Fibroblast of the aortic adventitia (primary cell): ENCODE measurements at regions not wholly inside any gene's neighbourhood (a gene's known extent, or its start where the extent isn't known, plus 50 kb on each side); places are given as distances from the start of the nearest gene placed in this dataset.
A peak's percentile ranks its signal among the peaks of the same experiment; 100 is the strongest.

Experiments used
- DNase-seq: peaks from one replicate; pipeline ENCODE4 v3.0.0-alpha.2; 2010; ENCODE audit warnings: low read depth
- H3K4me3 ChIP-seq: 2 replicates; pipeline ENCODE4 v1.5.1; 2011; ENCODE audit warnings: low read depth, mild to moderate bottlenecking, control low read depth, low read length, moderate library complexity
- CTCF ChIP-seq: IDR thresholded peaks from 2 replicates; pipeline ENCODE4 v1.5.1; 2011; ENCODE audit warnings: mild to moderate bottlenecking, low read length, control low read depth, inconsistent platforms; ENCODE audit not compliant: insufficient read depth

DNA sequence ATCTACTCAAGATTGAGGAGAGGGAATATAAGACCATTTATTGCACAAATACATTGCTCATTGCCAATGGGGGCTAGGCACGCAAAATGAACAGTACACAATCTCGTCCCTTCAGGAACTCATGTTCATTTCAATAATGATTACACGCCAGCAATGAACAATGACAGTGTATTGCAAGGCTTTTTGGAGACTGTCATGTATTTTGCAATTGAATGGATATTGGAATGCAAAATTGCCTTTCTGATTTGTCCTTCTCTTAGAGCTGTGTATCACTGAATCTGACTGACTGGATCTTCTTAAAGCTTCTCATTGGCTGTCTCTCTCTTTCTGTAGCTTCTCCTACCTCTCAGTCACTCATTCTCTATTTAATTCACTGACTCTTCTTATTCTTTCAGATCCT, 400.2 kb upstream of the DCN start:
- no peak for TF ChIP-seq CTCF
- H3K4me3 ChIP-seq: no peak overlapping the region
- DNase-seq: no peak

DNA sequence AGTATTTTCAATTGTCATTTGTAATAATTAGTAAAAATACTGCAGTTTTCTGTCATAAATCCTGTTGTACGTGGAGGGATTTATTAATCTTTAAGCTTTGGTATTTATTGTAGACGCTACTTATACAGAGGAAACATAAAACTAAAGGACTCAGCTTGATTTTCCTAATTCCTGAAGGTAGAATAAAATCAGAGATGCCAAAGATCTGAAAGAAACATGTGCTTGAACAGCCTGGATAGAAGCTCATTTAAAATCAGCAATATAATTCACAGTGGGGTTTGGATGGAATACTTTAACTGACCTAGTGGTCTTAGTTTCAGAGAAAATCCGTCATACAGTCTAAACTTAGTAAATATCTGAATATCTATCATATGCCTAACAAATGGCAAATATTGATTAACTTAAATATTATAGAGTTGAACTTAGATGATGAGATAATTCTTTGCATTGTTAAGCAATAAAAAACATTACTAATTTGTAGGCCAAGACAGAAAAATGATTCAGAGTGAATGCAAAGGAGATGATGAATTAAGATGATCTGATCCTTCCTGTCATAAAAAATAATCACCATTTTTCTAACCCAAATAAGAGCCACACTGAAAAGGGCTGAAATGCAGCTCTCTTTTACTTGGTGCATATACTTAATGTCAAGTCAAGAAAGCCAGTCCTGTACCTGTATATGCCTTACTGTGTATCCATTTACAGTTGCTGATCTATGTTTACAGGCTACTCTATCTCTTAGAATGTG, 397.1 kb upstream of the DCN start:
- no peak for DNase-seq

GRCh38 chr12:91577586-91578539, 395.2 kb upstream of the DCN start:
- peak; percentile 58 for TF ChIP-seq CTCF
- peak overlapping the region; percentile 42 for H3K4me3 ChIP-seq
- DNase-seq: peak; percentile 53

More for the DNA sequence above, 397.1 kb upstream of the DCN start:
- H3K4me3 ChIP-seq: no peak overlapping the region
- TF ChIP-seq CTCF: no peak

- no peak for DNase-seq
- no peak overlapping the region for H3K4me3 ChIP-seq
- no peak for TF ChIP-seq CTCF
Measured at GRCh38 chr12:91576432-91576831, 393.8 kb upstream of the DCN start.

DNA sequence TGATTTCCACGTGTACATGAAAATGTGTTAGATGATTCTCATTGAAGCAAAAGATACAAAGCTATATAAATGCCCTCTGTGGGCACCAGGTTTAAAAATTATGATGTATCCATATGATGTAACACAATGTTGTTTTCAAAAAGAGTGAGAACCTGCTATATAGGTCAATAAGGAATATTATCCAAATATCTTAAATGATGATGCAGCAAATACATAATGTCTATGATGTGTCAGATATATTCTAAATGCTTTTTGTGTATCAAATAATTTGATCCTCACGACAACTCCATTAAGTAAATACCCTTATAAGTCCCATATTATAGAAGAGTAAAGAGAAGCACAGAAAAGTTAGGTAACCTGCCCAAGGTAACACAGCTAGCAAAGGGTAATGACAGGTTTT, 393.0 kb upstream of the DCN start:
- no peak for DNase-seq
- no peak for TF ChIP-seq CTCF
- H3K4me3 ChIP-seq: no peak overlapping the region

DNA sequence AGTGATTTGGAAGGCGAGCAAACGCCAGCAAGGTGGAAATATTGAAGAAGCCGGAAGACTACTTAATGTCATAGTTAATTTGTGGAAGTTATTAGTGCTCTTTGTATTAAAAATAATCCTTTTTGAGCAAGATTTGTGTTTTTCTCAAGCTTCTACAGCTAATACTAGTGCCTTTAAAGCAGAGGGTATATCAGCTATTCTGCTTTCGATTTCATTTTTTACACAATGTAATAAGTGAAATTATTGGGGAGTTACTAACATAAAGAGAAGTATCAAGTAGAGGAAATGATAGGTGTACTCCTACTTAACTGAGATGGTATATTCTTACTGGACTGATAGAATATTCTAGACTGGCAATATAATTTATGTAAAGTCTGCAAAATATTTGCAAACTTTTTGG, 392.4 kb upstream of the DCN start:
- peak overlapping the region; percentile 43 for H3K4me3 ChIP-seq
- no peak for DNase-seq

More for the DNA sequence above, 392.4 kb upstream of the DCN start:
- TF ChIP-seq CTCF: no peak
